Urothelium cell line (cell line): ENCODE measurements at regions not wholly inside any gene's neighbourhood (a gene's known extent, or its start where the extent isn't known, plus 50 kb on each side); places are given as distances from the start of the nearest gene placed in this dataset.
"Not testable (repeated sequence)": the region's sequence is repeated elsewhere in the genome, so short reads cannot be mapped to it uniquely, and the experiment has no call there.

Experiments
- DNase-seq: peaks from one replicate; pipeline ENCODE4 v3.0.0; 2011; ENCODE audit warnings: low spot score, mixed read lengths
- FAIRE-seq: peaks from 2 replicates; lab custom pipeline; 2011; peaks lifted over from hg19 to GRCh38; lab: Jason Lieb, UNC

- FAIRE-seq: no peak
- DNase-seq: no peak
These were observed 336.7 kb downstream of the C7orf25 start for GRCh38 chr7:42575171-42575570.

GRCh38 chr7:42574685-42575084, 337.2 kb downstream of the C7orf25 start:
- FAIRE-seq: no peak

GRCh38 chr7:42573881-42574672, 337.1 kb upstream of the GLI3 start:
- no peak for DNase-seq
- no peak for FAIRE-seq

More at GRCh38 chr7:42574685-42575084, 337.2 kb downstream of the C7orf25 start:
- DNase-seq: peak; percentile 26

GRCh38 chr7:42572561-42572960, 335.6 kb upstream of the GLI3 start:
- FAIRE-seq (no peak), DNase-seq (no peak)

DNA sequence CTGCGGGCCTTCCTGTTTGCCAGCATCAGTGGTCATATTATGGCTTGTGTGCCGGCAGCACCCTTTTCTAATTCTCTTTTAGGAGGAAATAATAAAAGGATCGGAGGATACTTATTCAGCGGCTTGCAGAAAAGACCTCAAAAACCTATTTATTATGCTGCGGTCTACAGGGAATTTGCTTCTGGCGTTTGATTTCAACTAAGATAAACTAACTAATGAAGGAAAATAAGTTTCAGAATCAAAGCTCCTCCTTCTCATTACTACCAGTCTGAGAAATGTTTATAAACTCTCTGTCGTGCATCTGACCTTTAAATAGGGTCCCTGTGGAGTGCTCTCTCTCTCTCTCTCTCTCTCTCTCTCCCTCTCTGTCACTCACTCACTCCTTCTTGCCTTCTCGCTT, 335.0 kb upstream of the GLI3 start:
- FAIRE-seq (no peak), DNase-seq (no peak)

- no peak for FAIRE-seq
- no peak for DNase-seq
These were observed 333.9 kb upstream of the GLI3 start for GRCh38 chr7:42570944-42571343.

GRCh38 chr7:42567051-42567450, 330.0 kb upstream of the GLI3 start:
- FAIRE-seq (no peak), DNase-seq (no peak)

- no peak for FAIRE-seq
- no peak for DNase-seq
These were observed 324.8 kb upstream of the GLI3 start for GRCh38 chr7:42561797-42562196.

DNA sequence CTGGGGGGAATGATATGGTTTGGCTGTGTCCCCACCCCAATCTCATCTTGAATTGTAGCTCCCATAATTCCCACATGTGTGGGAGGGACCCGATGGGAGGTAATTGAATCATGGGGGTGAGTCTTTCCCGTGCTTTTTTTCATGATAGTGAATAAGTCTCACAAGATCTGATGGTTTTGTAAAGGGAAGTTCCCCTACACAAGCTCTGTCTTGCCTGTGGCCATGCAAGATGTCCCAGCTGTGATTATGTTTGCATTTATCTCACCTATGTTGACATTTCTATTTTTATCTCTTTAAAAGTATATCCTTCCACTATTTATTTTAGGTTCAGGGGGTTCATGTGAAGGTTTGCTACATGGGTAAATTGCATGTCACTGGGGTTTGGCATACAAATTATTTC, 323.9 kb upstream of the GLI3 start:
- DNase-seq (no peak), FAIRE-seq (no peak)

DNA sequence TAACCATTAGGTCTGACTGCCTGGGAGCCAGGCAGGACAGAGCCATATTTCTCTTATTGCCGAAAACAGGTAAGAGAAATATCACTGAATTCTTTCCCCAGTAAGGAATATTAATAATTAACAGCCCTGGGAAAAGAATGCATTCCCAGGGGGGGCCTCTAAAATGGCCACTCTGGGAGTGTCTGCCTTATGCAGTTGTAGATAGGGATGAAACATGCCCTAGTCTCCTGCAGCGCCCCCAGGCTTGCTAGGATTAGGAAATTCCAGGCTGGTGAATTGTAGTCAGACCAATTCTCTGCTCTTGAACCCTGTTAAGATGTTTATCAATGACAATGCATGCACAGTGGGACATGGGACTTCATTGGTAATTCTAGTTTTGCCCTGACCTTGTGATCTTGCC, 317.9 kb upstream of the GLI3 start:
- not testable (repeated sequence) for FAIRE-seq, DNase-seq

DNA sequence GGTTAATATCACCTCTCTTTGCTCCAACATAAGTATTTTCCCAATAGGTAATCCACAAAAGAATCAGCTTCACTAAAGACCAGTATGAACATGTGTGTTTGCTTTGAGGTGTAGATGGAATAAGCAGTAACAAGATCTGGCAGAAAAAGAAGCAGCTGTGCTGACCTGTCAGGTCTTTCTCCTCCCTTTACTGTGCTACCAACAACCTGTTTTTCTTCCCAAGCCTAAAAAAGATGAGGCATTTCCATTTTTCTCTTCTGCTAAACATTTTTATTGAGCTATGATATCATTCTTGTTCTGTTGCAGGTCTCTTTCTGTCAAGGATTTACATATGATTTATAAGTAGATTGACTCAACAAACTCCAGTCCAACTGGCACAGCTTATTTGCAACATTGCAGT, 315.2 kb upstream of the GLI3 start:
- FAIRE-seq (no peak), DNase-seq (no peak)

- no peak for FAIRE-seq
These were observed 313.9 kb upstream of the GLI3 start for GRCh38 chr7:42550706-42551470.

GRCh38 chr7:42549866-42550485, 313.0 kb upstream of the GLI3 start:
- DNase-seq: no peak
- FAIRE-seq: no peak

More at GRCh38 chr7:42550706-42551470, 313.9 kb upstream of the GLI3 start:
- DNase-seq: no peak

DNA sequence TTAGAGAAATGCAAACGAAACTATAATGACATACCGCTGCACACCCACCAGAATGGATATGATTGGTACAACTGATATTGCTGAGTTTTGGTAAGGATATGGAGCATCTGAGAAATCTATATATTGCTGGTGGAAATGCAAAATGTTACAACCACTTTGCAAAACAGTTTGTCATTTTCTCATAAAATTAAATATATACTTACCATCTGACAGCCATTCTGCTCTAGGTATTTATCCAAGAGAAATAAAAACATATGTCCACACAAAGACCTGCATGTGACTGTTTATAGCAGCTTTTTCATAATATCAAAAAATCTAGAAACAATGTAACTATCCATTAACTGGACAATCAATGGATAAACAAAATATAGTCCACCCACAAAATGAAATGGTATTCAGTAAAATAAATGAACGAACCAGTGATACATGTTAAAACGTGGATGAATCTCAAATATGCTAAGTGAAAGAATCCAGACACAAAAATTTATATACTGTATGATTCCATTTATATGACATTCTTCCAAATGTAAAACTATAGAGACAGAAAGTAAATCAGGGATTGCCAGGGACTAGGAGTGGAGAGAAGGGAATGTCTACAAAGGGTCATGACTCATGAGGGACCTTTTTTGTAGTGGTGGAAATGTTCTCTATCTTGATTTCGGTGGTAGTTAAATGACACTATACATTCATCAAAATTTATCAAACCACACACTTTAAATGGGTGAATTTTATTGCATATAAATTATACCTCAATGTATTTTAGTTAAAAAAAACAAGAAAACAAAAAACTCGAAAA, 312.0 kb upstream of the GLI3 start:
- FAIRE-seq (no peak), DNase-seq (no peak)

DNA sequence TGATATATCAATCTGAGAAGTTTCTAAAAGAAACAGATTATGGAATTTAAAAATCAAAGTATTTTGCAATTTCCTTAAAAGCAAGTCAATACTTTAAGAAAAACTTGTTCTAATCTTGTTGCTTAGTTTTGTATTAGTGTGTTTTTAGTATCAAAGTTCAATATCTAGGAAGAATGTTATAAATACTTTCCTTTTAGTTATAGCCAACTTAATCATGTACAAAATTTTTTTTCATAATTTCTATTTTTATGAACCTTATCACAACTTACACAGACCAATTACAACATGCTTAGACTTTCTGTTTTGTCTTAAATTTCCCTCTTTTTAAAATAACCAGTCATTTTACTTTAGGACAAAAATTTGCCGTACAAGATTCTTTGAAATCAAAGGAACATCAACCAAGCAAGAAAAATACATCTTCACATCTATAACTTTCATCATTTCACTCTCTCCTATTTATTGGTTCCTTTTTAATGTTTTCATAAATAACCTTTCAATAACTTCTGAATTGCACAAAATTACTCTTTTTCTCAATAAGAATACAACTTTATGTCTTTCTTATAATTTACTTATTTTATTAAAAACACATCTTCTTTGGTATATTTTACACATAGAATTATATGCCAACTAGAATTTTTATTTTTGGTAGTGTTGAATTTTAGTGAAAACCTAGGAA, 308.2 kb upstream of the GLI3 start:
- no peak for DNase-seq
- FAIRE-seq: no peak

GRCh38 chr7:42543953-42544352, 306.9 kb upstream of the GLI3 start:
- no peak for DNase-seq
- no peak for FAIRE-seq

- FAIRE-seq, DNase-seq: not testable (repeated sequence)
These were observed 305.4 kb upstream of the GLI3 start for GRCh38 chr7:42542446-42542845.

DNA sequence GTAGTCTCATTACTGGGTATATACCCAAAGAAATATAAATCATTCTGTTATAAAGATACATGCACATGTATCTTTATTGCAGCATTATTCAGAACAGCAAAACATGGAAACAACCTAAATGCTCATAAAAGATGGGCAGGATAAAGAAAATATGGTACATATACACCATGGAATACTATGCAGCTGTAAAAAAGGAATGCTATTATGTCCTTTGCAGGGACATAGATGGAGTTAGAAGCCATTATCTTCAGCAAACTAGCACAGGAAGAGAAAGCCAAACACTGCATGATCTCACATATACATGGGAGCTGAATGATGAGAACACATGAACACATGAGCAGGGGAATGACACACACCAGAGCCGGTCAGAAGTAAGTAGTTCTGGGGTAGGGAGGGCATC, 297.4 kb upstream of the GLI3 start:
- DNase-seq (no peak), FAIRE-seq (no peak)

GRCh38 chr7:42527004-42527403, 290.0 kb upstream of the GLI3 start:
- FAIRE-seq (no peak), DNase-seq (no peak)

- DNase-seq (no peak), FAIRE-seq (no peak)
These were observed 285.4 kb upstream of the GLI3 start for GRCh38 chr7:42522227-42522991.
